ENCODE measurements at regions not wholly inside any gene's neighbourhood (a gene's known extent, or its start where the extent isn't known, plus 50 kb on each side); places are given as distances from the start of the nearest gene placed in this dataset.

GRCh38 chr20:6533761-6534479 is 233.6 kb upstream of the BMP2 start:
- TF ChIP-seq RAD21 (conservative IDR thresholded peaks at IDR 0.05): no peak
- no peak for TF ChIP-seq MXI1 (conservative IDR thresholded peaks at IDR 0.05; ENCODE audit: poor library complexity, severe bottlenecking)
- TF ChIP-seq TAF1 (IDR thresholded peaks at IDR 0.05; ENCODE audit: low read depth): no peak
- no peak for TF ChIP-seq EP300 (conservative IDR thresholded peaks at IDR 0.05; ENCODE audit: poor library complexity, severe bottlenecking)
- no peak for TF ChIP-seq SMC3 (conservative IDR thresholded peaks at IDR 0.05; ENCODE audit: poor library complexity)
- no peak for TF ChIP-seq POLR2AphosphoS5 (IDR thresholded peaks at IDR 0.05)
- TF ChIP-seq REST (IDR thresholded peaks at IDR 0.05; ENCODE audit: borderline replicate concordance): no peak
- TF ChIP-seq CTCF (IDR thresholded peaks at IDR 0.05; ENCODE audit: poor library complexity, severe bottlenecking): no peak
- TF ChIP-seq EZH2 (IDR thresholded peaks at IDR 0.05; ENCODE audit: borderline replicate concordance, insufficient read depth, low read length, poor library complexity, severe bottlenecking): no peak
- Histone ChIP-seq H3K27me3 (ENCODE audit: insufficient read depth, low read depth, low read length) (no peaks in the 10 kb centered on the region), H3K27ac (ENCODE audit: low read length) (no peak overlapping the region), H3K36me3 (ENCODE audit: insufficient read depth, low read length) (no peaks in the 10 kb centered on the region), H3K4me2 (ENCODE audit: low read length) (no peak overlapping the region), H2AFZ (ENCODE audit: low read depth, low read length) (no peak overlapping the region), H3K4me3 (ENCODE audit: low read length) (no peak overlapping the region), H3K9me2 (ENCODE audit: insufficient read depth, low read length) (no peaks in the 10 kb centered on the region), H3K9ac (ENCODE audit: low read length) (no peak overlapping the region), H3K9me3 (ENCODE audit: low read length) (peaks cover 3% of the 10 kb centered on the region), H4K20me1 (ENCODE audit: insufficient read depth) (no peaks in the 10 kb centered on the region), H3F3A (ENCODE audit: insufficient read depth, low read length, poor library complexity, severe bottlenecking) (no peaks in the 10 kb centered on the region), H3K79me2 (replicated peaks; ENCODE audit: insufficient read depth, low read length) (no peaks in the 10 kb centered on the region)

GRCh38 chr20:6533351-6533750 is 234.1 kb upstream of the BMP2 start:
- Histone ChIP-seq H3K4me3 (ENCODE audit: low read length) (no peak overlapping the region), H3K9ac (ENCODE audit: low read length) (no peak overlapping the region)

More at GRCh38 chr20:6533351-6533750, 234.1 kb upstream of the BMP2 start:
- Histone ChIP-seq H4K20me1 (ENCODE audit: insufficient read depth) (no peaks in the 10 kb centered on the region), H3K9me3 (ENCODE audit: low read length) (peaks cover 3% of the 10 kb centered on the region), H3K27ac (ENCODE audit: low read length) (no peak overlapping the region), H3K79me2 (replicated peaks; ENCODE audit: insufficient read depth, low read length) (no peaks in the 10 kb centered on the region), H3F3A (ENCODE audit: insufficient read depth, low read length, poor library complexity, severe bottlenecking) (no peaks in the 10 kb centered on the region), H3K36me3 (ENCODE audit: insufficient read depth, low read length) (no peaks in the 10 kb centered on the region), H3K9me2 (ENCODE audit: insufficient read depth, low read length) (no peaks in the 10 kb centered on the region), H2AFZ (ENCODE audit: low read depth, low read length) (no peak overlapping the region), H3K27me3 (ENCODE audit: insufficient read depth, low read depth, low read length) (no peaks in the 10 kb centered on the region), H3K4me2 (ENCODE audit: low read length) (no peak overlapping the region)
- TF ChIP-seq POLR2AphosphoS5 (IDR thresholded peaks at IDR 0.05) (no peak), EP300 (conservative IDR thresholded peaks at IDR 0.05; ENCODE audit: poor library complexity, severe bottlenecking) (no peak), REST (IDR thresholded peaks at IDR 0.05; ENCODE audit: borderline replicate concordance) (no peak), MXI1 (conservative IDR thresholded peaks at IDR 0.05; ENCODE audit: poor library complexity, severe bottlenecking) (no peak), EZH2 (IDR thresholded peaks at IDR 0.05; ENCODE audit: borderline replicate concordance, insufficient read depth, low read length, poor library complexity, severe bottlenecking) (no peak), SMC3 (conservative IDR thresholded peaks at IDR 0.05; ENCODE audit: poor library complexity) (no peak), TAF1 (IDR thresholded peaks at IDR 0.05; ENCODE audit: low read depth) (no peak), RAD21 (conservative IDR thresholded peaks at IDR 0.05) (no peak), CTCF (IDR thresholded peaks at IDR 0.05; ENCODE audit: poor library complexity, severe bottlenecking) (no peak)
